NCI-H2196 (cell line): ENCODE measurements at regions not wholly inside any gene's neighbourhood (a gene's known extent, or its start where the extent isn't known, plus 50 kb on each side); places are given as distances from the start of the nearest gene placed in this dataset.

Source experiments
- DNase-seq: peaks from one replicate; lab custom pipeline; 2025; ENCODE audit not compliant: unreplicated experiment; lab: John Stamatoyannopoulos, UW

DNA sequence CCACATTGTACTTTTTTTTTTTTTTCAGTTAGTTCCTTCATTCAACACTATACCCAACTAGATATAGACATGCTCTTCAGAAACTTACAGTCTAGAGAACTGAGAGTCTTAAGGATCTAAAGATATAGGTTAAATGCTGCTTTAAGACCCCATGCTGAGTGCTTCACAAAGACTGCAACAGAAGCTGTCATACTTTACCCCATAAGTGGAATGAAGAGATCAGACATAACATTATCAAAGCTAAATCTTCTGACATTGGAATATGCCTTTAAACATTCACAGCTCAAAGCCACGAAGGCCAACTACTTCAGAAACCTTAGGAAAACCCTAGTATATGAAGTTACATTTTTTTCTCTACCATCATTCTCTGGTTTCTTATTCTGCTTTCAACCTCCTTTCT lies 666.4 kb downstream of the KCNT2 start:
- DNase-seq, result no peak

- DNase-seq, result no peak
Observed at GRCh38 chr1:195941314-195941713, 666.9 kb downstream of the KCNT2 start.

- no peak for DNase-seq
Observed at GRCh38 chr1:195939844-195940243, 668.4 kb downstream of the KCNT2 start.

GRCh38 chr1:195934817-195935553 lies 673.3 kb downstream of the KCNT2 start:
- no peak for DNase-seq

DNA sequence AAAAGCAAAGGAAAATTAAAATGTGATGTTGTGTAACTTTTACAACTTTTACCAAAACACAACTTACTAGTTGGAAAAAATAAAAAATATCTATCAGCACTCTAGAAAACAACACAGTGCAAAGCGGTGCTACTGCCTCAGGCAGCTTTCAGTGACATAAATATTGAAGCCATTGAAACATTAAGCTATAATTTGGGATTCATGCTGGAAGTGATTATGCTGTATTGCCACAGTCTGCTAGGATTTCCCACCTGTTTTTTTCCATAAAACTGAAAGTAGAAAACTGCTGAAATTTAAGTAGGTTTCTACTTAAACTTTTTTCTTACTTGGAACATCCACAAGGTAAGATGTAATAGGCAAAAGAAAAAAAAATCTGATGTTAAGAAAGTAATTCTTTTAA lies 674.4 kb downstream of the KCNT2 start:
- DNase-seq, result no peak

DNA sequence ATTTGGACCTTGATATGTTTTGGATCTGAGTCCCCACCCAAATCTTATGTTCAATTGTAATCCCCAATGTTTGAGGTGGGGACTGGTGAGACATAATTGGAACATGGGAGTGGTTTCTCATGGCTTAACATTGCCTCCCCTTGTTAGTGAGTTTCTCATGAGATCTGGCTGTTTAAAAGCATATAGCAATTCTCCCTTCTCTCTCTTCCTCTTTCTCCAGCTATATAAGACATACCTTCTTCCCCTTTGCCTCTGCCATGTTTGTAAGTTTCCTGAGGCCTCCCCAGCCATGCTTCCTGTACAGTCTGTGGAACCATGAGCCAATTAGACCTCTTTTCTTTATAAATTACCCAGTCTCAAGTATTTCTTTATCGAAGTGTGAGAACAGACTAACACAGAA lies 692.4 kb downstream of the KCNT2 start:
- no peak for DNase-seq

- no peak for DNase-seq
Observed at GRCh38 chr1:195909061-195909460, 699.2 kb downstream of the KCNT2 start.

GRCh38 chr1:195908121-195908520 lies 700.1 kb downstream of the KCNT2 start:
- DNase-seq, result no peak

GRCh38 chr1:195903203-195903602 lies 705.0 kb downstream of the KCNT2 start:
- no peak for DNase-seq

GRCh38 chr1:195902779-195903178 lies 705.5 kb downstream of the KCNT2 start:
- DNase-seq, result no peak

DNA sequence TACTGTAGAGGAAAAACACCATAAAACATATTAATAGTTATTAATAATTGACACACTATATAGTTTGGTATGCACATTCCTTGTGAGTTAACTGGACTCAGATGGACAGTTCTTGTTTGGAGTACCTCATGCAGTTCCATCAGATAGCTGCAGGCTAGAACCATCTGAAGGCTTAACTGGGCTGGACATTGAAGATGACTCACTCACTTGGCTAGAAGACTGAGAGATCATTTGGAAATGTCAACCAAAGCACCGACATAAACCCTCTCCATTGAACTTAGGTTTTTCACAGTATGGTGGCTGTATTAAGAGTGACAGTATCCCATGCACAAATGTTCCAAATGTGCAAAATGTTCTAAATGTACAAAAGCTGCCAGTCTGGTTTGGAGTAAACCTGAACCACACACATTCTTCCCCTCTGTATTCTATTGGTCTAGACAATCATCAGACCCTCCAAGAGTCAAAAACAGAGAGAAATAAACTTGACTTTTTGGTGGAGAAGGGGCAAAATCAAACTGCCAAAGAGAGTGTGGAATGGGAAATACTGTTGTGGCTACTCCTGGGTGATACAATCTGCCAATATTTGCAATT lies 708.4 kb downstream of the KCNT2 start:
- no peak for DNase-seq

- no peak for DNase-seq
Observed at GRCh38 chr1:195898924-195899323, 709.3 kb downstream of the KCNT2 start.

DNA sequence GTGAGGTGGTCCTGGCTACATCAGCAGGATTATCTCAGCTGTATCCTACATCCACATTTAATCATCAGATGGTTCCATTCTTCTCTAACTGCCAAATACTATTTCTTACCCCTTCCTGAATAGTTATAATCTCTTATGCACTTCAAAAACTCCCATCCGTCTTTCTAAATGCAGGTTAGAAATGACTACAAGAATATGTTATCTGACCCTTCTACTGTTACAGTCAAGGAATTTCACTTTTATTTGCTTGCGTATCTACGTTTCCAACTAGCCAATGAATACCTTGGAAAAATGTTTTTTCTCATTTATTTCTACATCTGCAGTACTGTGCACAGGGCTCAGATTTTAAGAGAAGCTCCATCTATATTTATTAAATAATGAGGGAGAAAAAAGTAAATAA lies 709.9 kb downstream of the KCNT2 start:
- DNase-seq, result no peak

DNA sequence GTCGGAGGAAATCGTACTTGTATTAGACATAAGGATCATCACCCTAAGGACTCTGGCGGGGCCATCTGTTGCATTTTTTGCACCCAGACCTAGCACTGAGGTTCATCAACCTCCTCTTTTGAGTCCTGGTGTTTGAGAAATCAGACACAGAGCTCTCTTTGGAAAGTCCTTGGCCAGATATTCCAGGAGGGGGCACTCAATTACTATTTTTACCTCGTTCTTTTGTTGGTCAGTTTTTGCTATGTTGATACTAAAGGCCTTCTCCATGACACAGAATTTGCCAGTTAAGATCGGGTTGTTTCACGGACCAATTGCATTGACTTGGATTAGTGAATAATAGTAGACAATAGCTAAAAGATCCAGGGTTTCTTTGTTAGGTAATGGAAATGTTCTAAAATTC lies 711.2 kb downstream of the KCNT2 start:
- DNase-seq, result no peak

GRCh38 chr1:195894411-195894810 lies 713.8 kb downstream of the KCNT2 start:
- DNase-seq, result no peak

DNA sequence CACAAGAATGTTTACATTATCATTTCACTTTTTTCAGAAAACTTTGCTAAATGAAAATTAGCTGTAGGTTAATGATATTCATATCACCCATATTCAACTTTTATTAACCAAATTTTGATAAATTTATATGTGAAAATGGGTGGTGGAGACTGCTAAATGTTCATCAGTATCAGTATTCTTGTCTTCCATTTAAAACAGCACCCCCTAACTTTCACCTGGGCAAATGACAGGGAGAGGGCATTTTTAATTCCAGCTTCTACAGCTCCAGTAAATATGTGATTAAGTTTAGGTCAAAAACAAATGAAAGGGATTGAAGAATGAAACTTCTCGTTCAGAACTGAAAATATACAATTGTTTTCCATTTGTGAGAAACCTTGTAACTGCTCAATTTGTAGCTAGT lies 722.2 kb downstream of the KCNT2 start:
- DNase-seq, result no peak

GRCh38 chr1:195878478-195878877 lies 729.8 kb downstream of the KCNT2 start:
- DNase-seq, result no peak

GRCh38 chr1:195876792-195877191 lies 731.4 kb downstream of the KCNT2 start:
- no peak for DNase-seq

DNA sequence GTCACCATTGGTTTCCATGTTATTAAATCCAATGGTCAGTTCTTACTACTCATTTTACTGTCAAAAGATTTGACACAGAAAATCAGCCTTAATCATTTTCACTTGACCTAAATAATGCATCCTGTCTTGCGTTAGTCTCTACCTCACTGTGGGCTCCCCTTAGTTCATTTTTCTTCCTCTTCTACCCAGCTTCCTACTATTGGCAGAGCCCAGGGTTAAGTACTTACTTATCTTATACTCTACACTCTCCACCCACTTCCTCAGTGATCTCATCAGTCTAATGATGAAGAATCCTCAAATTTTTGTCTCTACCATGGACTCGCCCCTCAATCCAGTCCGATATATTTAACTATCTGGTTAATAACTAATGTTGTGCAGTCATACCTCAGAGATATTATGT lies 735.9 kb downstream of the KCNT2 start:
- no peak for DNase-seq

- DNase-seq, result no peak
Observed at GRCh38 chr1:195867638-195868037, 740.6 kb downstream of the KCNT2 start.

GRCh38 chr1:195866781-195867222 lies 741.4 kb downstream of the KCNT2 start:
- no peak for DNase-seq

- no peak for DNase-seq
Observed at GRCh38 chr1:195866091-195866780, 742.0 kb downstream of the KCNT2 start.
